Sigmoid colon (tissue), 4 donors: ENCODE measurements at regions not wholly inside any gene's neighbourhood (a gene's known extent, or its start where the extent isn't known, plus 50 kb on each side); places are given as distances from the start of the nearest gene placed in this dataset.

Experiments used
- EP300 ChIP-seq, 4 donors: sonication (generic); formaldehyde crosslinking; IDR thresholded peaks; one replicate each; pipeline ENCODE4 v1.6.1; 2017; ENCODE audit warnings: antibody characterized with exemption in 4 of 4
- POLR2A ChIP-seq, 2 donors: fragments of 450-650 bp; IDR thresholded peaks; one replicate each; pipeline ENCODE4 v1.6.1; 2016; ENCODE audit warnings: antibody characterized with exemption in 2 of 2, mild to moderate bottlenecking in 2 of 2, moderate library complexity in 2 of 2
- POLR2AphosphoS5 ChIP-seq, 4 donors: sonication (generic); formaldehyde crosslinking; IDR thresholded peaks; one replicate each; pipeline ENCODE4 v1.6.1; 2017; ENCODE audit warnings: antibody characterized with exemption in 4 of 4
- TF ChIP-seq, protein P1 (sequence below), 4 experiments: fragments of 450-650 bp in 3 of 4; fragments of 200-600 bp in 1 of 4; IDR thresholded peaks; one replicate each; pipeline ENCODE4 v1.5.1; 2016 to 2019; ENCODE audit warnings: antibody characterized with exemption in 4 of 4, mild to moderate bottlenecking in 3 of 4, moderate library complexity in 2 of 4

GRCh38 chr4:110797486-110797885 is 174.6 kb upstream of the PITX2 start:
- TF ChIP-seq, protein P1, sequence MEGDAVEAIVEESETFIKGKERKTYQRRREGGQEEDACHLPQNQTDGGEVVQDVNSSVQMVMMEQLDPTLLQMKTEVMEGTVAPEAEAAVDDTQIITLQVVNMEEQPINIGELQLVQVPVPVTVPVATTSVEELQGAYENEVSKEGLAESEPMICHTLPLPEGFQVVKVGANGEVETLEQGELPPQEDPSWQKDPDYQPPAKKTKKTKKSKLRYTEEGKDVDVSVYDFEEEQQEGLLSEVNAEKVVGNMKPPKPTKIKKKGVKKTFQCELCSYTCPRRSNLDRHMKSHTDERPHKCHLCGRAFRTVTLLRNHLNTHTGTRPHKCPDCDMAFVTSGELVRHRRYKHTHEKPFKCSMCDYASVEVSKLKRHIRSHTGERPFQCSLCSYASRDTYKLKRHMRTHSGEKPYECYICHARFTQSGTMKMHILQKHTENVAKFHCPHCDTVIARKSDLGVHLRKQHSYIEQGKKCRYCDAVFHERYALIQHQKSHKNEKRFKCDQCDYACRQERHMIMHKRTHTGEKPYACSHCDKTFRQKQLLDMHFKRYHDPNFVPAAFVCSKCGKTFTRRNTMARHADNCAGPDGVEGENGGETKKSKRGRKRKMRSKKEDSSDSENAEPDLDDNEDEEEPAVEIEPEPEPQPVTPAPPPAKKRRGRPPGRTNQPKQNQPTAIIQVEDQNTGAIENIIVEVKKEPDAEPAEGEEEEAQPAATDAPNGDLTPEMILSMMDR (IDR thresholded peaks at IDR 0.05): no peak
- TF ChIP-seq POLR2A (IDR thresholded peaks at IDR 0.05): no peak
- no peak for TF ChIP-seq EP300 (IDR thresholded peaks at IDR 0.05)
- TF ChIP-seq POLR2AphosphoS5 (IDR thresholded peaks at IDR 0.05): no peak
